Activated T-cell treated with anti-CD3 and anti-CD28 coated beads, Interleukin-2, amount 50 U/mL, for 24 hours (primary cell): ENCODE measurements at regions not wholly inside any gene's neighbourhood (a gene's known extent, or its start where the extent isn't known, plus 50 kb on each side); places are given as distances from the start of the nearest gene placed in this dataset.
A peak's percentile ranks its signal among the peaks of the same experiment; 100 is the strongest.

Experiments used
- DNase-seq: peaks from one replicate; pipeline ENCODE4 v3.0.0-alpha.2; 2020
- H3K27ac Mint-ChIP-seq: 2 replicates; pipeline ENCODE4 v1.8.0; 2020; ENCODE audit warnings: mild to moderate bottlenecking, mixed read lengths
- H3K27me3 Mint-ChIP-seq: 2 replicates; pipeline ENCODE4 v1.8.0; 2020; ENCODE audit warnings: mixed read lengths
- H3K36me3 Mint-ChIP-seq: 2 replicates; pipeline ENCODE4 v1.8.0; 2020; ENCODE audit warnings: low read depth, mixed read lengths
- H3K4me1 Mint-ChIP-seq: 2 replicates; pipeline ENCODE4 v1.8.0; 2020; ENCODE audit warnings: low read depth, mixed read lengths
- H3K4me3 Mint-ChIP-seq: 2 replicates; pipeline ENCODE4 v1.8.0; 2020; ENCODE audit warnings: mild to moderate bottlenecking, moderate library complexity, mixed read lengths
- H3K9me3 Mint-ChIP-seq: 2 replicates; pipeline ENCODE4 v1.8.0; 2020; ENCODE audit warnings: mixed read lengths

DNA sequence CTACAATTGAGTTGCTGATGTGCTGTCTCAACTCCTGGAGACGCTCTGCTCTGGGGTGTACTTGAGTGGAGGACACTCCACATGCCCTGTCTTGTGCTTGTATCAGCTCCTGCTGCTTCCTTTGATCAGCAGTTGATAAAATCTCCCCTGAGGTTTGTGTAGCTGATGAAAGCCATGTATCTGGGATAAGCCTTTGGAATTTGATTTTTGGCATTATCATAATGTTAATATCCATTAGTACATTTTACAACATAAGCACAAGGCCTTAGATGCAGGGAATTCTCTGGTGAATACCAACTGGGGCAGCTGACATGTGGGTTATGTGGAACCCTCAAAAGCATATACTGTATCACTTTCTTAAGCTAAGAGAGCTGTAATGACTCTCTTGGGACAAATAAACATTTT is 222.7 kb upstream of the ITGA4 start:
- Mint-ChIP-seq H3K27ac (no peak overlapping the region), H3K9me3 (no peaks in the 10 kb centered on the region), H3K36me3 (no peaks in the 10 kb centered on the region), H3K27me3 (no peaks in the 10 kb centered on the region), H3K4me3 (no peak overlapping the region), H3K4me1 (peaks cover 45% of the 10 kb centered on the region)
- DNase-seq, result no peak

DNA sequence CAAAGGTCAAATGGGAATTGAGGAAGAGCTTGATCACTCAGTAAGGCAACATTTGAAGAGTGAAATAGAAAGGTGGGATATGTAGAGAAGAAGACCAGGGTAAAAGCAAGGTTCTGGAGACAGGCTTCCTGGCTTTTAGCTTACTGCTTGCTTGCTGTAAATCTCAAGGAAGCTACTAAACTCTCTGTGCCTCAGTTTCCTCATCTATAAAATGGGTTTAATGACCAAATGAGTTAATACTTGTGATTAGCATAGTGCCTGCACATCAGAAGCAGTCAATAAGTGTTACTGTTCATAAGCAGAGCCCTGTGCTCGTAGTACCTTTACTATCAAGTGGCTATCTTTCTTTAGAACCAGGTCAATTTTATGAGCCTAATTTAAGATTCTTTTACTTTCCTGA is 222.2 kb upstream of the ITGA4 start:
- Mint-ChIP-seq H3K36me3 (no peaks in the 10 kb centered on the region), H3K4me1 (peaks cover 47% of the 10 kb centered on the region), H3K27me3 (no peaks in the 10 kb centered on the region), H3K9me3 (no peaks in the 10 kb centered on the region), H3K4me3 (no peak overlapping the region), H3K27ac (no peak overlapping the region)
- no peak for DNase-seq

DNA sequence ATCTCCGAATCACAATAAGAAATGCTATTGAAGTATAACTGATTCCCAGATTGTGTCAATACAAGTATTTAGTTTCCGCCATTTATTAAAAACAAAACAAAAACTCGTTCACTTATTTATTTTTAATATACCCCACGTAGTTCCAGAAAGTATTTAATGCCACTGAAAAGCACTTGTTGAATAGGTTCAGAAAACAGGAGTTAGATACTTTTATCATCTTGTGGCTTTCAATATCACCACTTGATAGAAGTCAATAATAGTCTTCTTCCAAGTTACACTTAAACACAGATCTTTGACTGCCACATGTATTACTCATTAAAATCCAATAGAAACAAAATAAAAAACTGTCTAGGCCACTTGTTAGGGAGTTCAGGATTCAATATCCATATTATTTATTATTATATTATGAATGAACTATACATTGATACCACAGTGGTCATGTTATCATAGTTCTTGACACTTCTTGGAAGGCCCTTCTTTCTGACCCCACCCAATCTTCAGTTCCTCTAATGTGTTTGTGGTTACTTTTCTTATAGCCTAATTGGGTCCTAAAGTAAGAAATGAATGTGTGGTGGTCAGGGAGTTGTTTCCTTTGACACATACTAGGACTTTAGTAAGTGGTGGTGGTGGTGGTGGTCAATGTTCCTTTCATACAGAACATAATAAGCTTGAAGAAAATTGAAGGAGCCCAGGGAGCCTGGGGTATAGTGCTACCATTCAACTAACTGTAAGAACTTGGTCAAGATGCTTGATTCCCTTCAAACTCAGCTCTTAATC is 221.3 kb upstream of the ITGA4 start:
- no peak for DNase-seq
- Mint-ChIP-seq H3K36me3 (no peaks in the 10 kb centered on the region), H3K4me1 (peaks cover 50% of the 10 kb centered on the region), H3K27ac (no peak overlapping the region), H3K4me3 (no peak overlapping the region), H3K9me3 (no peaks in the 10 kb centered on the region), H3K27me3 (no peaks in the 10 kb centered on the region)

DNA sequence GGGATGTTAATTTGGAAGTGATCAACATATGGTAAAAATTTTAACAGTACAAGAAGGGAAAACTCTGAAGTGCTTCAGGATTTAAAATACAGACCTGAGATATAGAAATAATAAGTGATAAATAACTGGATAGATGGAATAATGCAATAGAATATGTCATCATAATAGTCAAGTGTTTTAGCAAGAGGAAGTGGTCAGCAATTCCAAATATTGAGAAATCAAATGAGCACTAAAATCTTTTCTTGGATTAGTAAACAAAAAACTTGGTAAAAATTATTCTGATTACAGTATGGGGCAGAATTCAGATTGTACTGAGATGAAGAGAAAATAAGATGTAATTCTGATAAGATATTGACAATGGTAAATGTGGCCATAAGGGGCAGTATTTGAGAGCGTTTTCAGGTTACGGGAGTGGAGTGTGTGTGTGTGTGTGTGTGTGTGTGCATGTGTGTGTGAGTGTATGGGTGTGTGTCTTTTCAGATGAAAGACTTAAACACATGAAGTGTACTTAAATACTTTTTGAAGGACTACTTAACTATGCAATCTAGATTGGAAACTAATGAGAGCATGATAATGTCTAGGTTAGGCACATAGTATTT is 217.9 kb upstream of the ITGA4 start:
- Mint-ChIP-seq H3K27ac (no peak overlapping the region), H3K27me3 (no peaks in the 10 kb centered on the region), H3K9me3 (no peaks in the 10 kb centered on the region), H3K4me3 (no peak overlapping the region), H3K4me1 (peaks cover 60% of the 10 kb centered on the region), H3K36me3 (no peaks in the 10 kb centered on the region)
- no peak for DNase-seq

DNA sequence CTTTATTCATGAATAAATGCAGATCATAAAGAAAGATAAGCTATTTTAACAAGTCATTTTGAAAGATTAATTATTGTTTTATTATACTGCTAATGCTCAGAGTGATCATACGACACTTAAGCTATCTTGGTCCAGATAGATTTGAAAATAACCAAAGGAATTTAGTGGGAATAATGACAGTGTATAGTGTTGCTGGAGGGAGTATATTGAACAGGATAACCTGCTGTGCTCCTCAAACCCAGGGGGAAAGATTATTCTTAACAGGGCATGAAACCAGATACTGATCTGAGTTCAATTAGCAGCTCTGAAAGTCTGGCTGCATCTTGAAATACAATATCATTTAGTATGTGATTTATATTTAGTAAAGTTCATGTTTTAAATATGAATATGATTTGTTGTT is 216.3 kb upstream of the ITGA4 start:
- Mint-ChIP-seq H3K4me3 (no peak overlapping the region), H3K36me3 (peaks cover 4% of the 10 kb centered on the region), H3K9me3 (no peaks in the 10 kb centered on the region), H3K4me1 (peaks cover 54% of the 10 kb centered on the region), H3K27ac (no peak overlapping the region), H3K27me3 (no peaks in the 10 kb centered on the region)
- DNase-seq, result no peak

DNA sequence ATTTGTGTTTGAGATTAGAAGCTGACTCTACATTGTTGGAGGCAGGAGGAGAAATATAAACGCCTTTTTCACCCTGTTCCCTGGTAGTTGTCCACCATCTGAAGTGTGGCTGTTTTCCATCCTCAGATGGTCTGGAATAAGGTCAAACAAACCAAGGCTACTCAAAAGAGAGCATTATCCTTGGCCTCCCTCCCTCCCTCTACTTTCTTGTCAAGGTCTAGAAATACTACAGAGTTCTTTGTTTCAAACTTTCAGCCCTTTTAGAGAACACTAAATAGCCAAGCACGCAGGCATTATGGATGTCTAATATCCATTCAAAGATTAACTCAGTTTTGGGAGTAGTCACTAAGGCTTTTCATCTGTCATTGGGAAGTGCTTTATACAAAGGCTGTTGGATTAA is 215.8 kb upstream of the ITGA4 start:
- Mint-ChIP-seq H3K36me3 (peaks cover 4% of the 10 kb centered on the region), H3K9me3 (no peaks in the 10 kb centered on the region), H3K4me1 (peaks cover 50% of the 10 kb centered on the region), H3K27ac (no peak overlapping the region), H3K27me3 (no peaks in the 10 kb centered on the region), H3K4me3 (no peak overlapping the region)
- no peak for DNase-seq

DNA sequence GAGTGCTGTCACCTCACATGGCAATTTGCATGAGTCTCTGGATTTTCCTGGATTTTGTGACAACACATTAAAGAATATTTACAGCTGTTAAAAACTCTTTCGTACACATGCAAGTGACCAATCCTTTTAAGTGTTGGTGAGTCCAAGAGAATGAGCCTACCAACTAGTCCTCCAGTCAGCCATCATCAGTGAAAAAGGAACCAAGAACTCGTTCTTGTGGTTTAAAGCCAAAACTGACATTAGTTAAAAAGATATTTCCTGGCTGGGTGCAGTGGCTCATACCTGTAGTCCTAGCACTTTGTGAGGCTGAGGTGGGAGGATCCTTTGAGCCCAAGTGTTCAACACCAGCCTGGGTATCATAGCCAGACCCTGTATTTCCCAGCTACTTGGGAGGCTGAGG is 215.4 kb upstream of the ITGA4 start:
- Mint-ChIP-seq H3K27me3 (no peaks in the 10 kb centered on the region), H3K9me3 (no peaks in the 10 kb centered on the region), H3K4me1 (peaks cover 48% of the 10 kb centered on the region), H3K36me3 (peaks cover 4% of the 10 kb centered on the region), H3K4me3 (no peak overlapping the region), H3K27ac (no peak overlapping the region)
- no peak for DNase-seq

DNA sequence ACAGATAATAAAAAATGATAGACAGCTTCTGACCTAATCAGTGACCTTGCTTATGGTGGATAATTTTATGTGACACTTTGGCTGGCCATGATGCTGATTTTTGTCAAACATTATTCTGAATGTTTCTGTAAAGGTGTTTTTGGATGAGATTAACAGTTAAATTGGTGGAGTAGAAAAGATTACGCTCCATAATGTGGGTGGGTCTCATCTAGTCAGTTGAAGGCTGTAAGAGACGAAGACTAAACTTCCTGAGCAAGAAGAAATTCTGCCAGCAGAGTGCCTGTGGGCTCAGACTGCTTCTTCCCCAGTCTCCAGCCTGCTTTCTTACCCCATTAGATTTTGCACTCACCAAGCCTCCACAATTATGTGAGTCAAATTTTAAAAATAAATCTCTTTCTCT is 214.9 kb upstream of the ITGA4 start:
- H3K36me3 Mint-ChIP-seq, result peaks cover 4% of the 10 kb centered on the region
- no peaks in the 10 kb centered on the region for H3K27me3 Mint-ChIP-seq
- DNase-seq, result no peak
- peak overlapping the region; percentile 30 for H3K27ac Mint-ChIP-seq
- H3K4me3 Mint-ChIP-seq, result no peak overlapping the region
- peaks cover 45% of the 10 kb centered on the region for H3K4me1 Mint-ChIP-seq
- H3K9me3 Mint-ChIP-seq, result no peaks in the 10 kb centered on the region

DNA sequence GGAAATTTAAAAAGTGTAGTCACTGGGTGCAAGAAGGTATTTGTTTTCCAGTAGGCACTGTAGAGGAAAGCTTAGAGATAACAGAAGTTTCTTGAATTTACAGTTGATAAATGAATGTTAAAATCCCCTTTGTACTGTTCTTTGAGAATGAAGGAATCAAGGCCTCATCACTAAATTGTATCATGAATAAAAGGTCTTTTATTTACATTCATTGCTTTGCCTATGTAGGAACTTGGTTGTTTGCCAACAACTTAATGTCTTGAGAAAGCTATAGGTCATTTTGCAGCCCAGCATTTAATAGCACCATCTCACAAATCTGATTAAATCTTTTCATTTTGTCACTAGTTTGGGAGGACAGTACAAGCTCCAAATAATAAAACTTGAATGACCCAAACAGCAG is 213.9 kb upstream of the ITGA4 start:
- H3K27me3 Mint-ChIP-seq, result no peaks in the 10 kb centered on the region
- H3K4me3 Mint-ChIP-seq, result no peak overlapping the region
- H3K4me1 Mint-ChIP-seq, result peaks cover 40% of the 10 kb centered on the region
- no peaks in the 10 kb centered on the region for H3K9me3 Mint-ChIP-seq
- H3K27ac Mint-ChIP-seq, result no peak overlapping the region
- no peak for DNase-seq
- peaks cover 4% of the 10 kb centered on the region for H3K36me3 Mint-ChIP-seq

DNA sequence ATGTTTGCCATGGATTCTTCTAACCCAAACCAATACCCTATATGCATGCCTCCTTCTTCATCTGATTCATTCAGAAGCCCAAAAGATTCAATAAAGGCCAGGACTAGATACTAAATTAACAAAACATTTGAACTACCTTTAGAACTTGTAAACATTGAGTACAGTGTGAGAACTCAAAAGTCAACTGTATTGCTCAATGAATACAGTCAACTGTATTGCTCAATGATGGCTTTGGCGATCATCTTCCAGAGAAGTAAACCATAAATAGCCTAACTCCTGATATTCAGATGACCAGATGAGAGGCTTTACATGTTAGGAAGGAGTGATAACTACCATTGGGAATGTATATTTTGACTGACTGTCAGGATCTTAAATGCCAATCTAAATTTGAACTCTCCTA is 206.5 kb upstream of the ITGA4 start:
- peaks cover 25% of the 10 kb centered on the region for H3K4me1 Mint-ChIP-seq
- no peaks in the 10 kb centered on the region for H3K27me3 Mint-ChIP-seq
- DNase-seq, result no peak
- no peak overlapping the region for H3K4me3 Mint-ChIP-seq
- no peak overlapping the region for H3K27ac Mint-ChIP-seq
- peaks cover 4% of the 10 kb centered on the region for H3K9me3 Mint-ChIP-seq
- H3K36me3 Mint-ChIP-seq, result no peaks in the 10 kb centered on the region

DNA sequence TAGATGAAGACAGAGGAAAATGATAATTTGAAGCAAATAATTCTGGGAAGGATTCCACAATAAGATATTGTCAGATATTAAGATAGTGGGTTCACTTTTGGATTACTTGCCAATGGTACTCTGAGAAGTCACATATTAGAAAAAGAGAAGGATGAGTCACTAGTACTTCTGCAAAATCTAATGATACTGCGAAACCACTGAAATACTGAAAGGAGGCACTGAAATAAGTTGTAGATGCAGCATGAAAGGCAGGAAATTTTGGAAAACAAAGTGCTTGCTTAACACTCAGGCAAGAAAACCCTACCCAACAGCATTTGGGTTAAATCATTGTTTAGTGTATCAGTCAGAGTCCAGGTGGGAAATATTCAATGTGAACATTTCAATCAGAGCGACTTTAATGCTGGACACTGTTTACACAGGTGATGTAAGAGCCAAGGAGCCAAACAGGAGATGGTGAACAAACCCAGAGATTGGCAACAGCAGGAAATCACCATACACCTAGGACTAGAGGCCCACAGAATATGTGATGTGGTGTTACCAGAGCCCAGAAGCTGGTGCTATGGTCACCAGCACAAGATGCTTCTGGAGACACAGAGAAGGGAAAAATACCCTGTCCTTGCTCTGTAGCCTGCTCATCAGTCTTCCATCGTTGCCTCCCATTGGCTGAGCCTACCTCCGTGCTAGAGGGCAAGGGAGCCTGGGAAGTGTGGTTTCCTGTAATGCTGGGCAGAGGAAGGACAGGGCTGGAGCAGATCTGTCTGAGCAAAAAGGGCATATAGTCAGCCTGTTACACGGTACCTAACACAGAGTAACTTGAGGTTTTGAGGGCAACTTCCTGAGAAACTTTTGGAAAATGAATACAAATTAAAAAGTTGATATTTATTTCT is 204.7 kb upstream of the ITGA4 start:
- Mint-ChIP-seq H3K27ac (no peak overlapping the region), H3K4me1 (peaks cover 25% of the 10 kb centered on the region), H3K4me3 (no peak overlapping the region), H3K9me3 (peaks cover 4% of the 10 kb centered on the region), H3K36me3 (no peaks in the 10 kb centered on the region), H3K27me3 (no peaks in the 10 kb centered on the region)
- DNase-seq, result no peak

DNA sequence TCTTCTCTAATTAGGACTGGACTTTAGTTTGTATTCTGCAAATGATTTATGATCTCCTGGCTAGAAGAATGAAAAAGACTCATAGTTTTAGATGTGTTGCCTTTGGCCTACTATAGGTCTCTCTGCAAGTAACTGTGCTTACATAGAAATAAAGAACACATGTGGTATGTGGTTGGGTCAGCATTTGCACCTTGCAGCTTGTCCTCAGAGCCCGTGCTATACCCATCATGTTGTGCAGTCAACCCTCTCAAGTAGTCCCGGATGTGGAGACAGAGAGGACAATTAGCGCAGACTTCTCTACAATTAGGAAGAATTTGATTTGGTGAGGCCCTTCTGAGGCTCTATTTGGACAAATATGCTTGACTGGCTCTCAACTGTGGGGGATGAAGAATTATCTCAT is 203.7 kb upstream of the ITGA4 start:
- Mint-ChIP-seq H3K27ac (no peak overlapping the region), H3K4me1 (peaks cover 29% of the 10 kb centered on the region), H3K9me3 (peaks cover 4% of the 10 kb centered on the region), H3K36me3 (no peaks in the 10 kb centered on the region), H3K27me3 (no peaks in the 10 kb centered on the region), H3K4me3 (no peak overlapping the region)
- no peak for DNase-seq

DNA sequence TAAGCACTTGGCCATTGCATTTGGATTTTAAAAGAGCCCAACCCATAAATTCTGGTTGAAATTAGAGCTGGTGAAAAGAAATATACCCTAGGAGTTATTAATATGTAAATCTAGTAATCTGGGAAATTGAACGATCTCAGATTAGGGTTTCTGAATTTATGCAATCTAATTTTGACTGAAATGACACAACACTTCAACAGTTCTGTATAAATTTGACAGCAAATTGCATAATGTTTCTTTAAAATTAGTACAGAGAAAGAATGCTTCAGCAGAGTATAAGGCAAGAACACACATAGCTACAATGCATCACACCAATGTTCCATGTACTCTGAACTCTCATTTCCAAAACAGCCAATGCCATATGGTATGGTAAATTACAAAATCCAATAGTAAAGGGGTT is 201.5 kb upstream of the ITGA4 start:
- Mint-ChIP-seq H3K27me3 (no peaks in the 10 kb centered on the region), H3K9me3 (peaks cover 4% of the 10 kb centered on the region), H3K27ac (no peak overlapping the region), H3K36me3 (no peaks in the 10 kb centered on the region), H3K4me3 (no peak overlapping the region), H3K4me1 (peaks cover 40% of the 10 kb centered on the region)
- no peak for DNase-seq

DNA sequence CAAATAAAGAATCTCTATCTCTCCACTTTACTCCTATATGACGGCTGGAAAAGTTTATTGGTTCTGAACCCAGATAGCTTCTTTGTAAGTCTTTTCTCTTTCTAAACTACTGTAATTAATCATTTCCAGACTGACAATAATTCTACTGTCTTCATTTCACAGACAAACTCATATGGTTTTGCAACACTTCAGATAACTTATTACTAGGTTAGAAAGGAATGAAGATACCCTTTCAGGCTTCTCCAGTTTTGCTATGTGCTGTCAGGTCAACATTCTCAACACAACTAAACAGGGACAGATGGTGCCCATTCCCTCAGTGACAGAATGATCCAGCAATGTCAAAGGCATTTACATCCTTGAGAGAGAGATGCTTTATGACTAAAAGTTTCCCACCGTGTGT is 198.5 kb upstream of the ITGA4 start:
- no peaks in the 10 kb centered on the region for H3K27me3 Mint-ChIP-seq

DNA sequence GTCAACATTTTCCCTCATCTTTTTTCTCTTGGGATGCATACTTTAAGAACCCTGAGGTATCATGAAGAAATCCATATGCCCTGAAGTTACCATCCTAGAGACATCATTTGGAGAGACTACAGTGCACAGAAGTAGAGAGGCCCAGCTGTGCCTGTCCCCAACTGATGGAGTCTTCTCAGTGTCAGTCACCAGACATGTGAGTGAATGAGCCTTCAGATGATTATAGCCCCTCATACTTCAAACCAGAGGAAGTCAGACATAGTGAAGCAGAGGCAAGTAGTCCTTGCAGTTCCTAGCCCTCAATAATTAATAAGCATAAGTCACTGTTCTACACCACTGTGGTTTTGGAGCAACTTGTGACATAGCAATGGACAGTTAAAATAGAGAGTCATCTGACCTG is 194.4 kb upstream of the ITGA4 start:
- H3K4me1 Mint-ChIP-seq, result peaks cover 48% of the 10 kb centered on the region
- no peaks in the 10 kb centered on the region for H3K27me3 Mint-ChIP-seq
- DNase-seq, result no peak
- no peaks in the 10 kb centered on the region for H3K9me3 Mint-ChIP-seq
- no peak overlapping the region for H3K4me3 Mint-ChIP-seq
- H3K27ac Mint-ChIP-seq, result peak overlapping the region; percentile 2
- no peaks in the 10 kb centered on the region for H3K36me3 Mint-ChIP-seq

More for the DNA sequence above, 198.5 kb upstream of the ITGA4 start:
- Mint-ChIP-seq H3K27ac (no peak overlapping the region), H3K4me3 (no peak overlapping the region), H3K36me3 (no peaks in the 10 kb centered on the region), H3K9me3 (no peaks in the 10 kb centered on the region), H3K4me1 (peaks cover 40% of the 10 kb centered on the region)
- no peak for DNase-seq
